Mesendoderm (in vitro differentiated cells): ENCODE measurements at regions not wholly inside any gene's neighbourhood (a gene's known extent, or its start where the extent isn't known, plus 50 kb on each side); places are given as distances from the start of the nearest gene placed in this dataset.

Experiments used
- DNase-seq: peaks from one replicate; pipeline ENCODE4 v3.0.0; 2013
- H2AK5ac ChIP-seq: 2 replicates; pipeline ENCODE4 v1.6.1; 2013; ENCODE audit warnings: low read length, inconsistent platforms
- H2BK120ac ChIP-seq: 2 replicates; pipeline ENCODE4 v1.6.1; 2013; ENCODE audit warnings: low read depth, mild to moderate bottlenecking, low read length, moderate library complexity, mixed read lengths
- H2BK15ac ChIP-seq: replicated peaks from 2 replicates; pipeline ENCODE4 v1.6.1; 2013; ENCODE audit warnings: low read depth, mild to moderate bottlenecking, moderate library complexity
- H2BK5ac ChIP-seq: 2 replicates; pipeline ENCODE4 v1.6.1; 2013; ENCODE audit warnings: low read length, inconsistent platforms
- H3K18ac ChIP-seq: 2 replicates; pipeline ENCODE4 v1.6.1; 2013; ENCODE audit warnings: mild to moderate bottlenecking, low read length, mixed read lengths
- H3K23ac ChIP-seq: one replicate; pipeline ENCODE4 v1.6.1; 2013; ENCODE audit warnings: low read length
- H3K27ac ChIP-seq: 2 replicates; pipeline ENCODE4 v1.5.1; 2013; ENCODE audit warnings: low read depth, mild to moderate bottlenecking, inconsistent platforms, low read length, moderate library complexity
- H3K27me3 ChIP-seq: 2 replicates; pipeline ENCODE4 v1.6.1; 2013; ENCODE audit warnings: low read length, control low read depth, mild to moderate bottlenecking, inconsistent platforms; ENCODE audit not compliant: insufficient read depth, poor library complexity
- H3K36me3 ChIP-seq: 2 replicates; pipeline ENCODE4 v1.6.1; 2013; ENCODE audit warnings: low read length, inconsistent platforms; ENCODE audit not compliant: control insufficient read depth, insufficient read depth
- H3K4ac ChIP-seq: one replicate; pipeline ENCODE4 v1.6.1; 2013; ENCODE audit warnings: low read depth, mild to moderate bottlenecking, low read length, moderate library complexity
- H3K4me1 ChIP-seq: 2 replicates; pipeline ENCODE4 v1.6.1; 2013; ENCODE audit warnings: low read depth, low read length, inconsistent platforms; ENCODE audit not compliant: control insufficient read depth
- H3K4me2 ChIP-seq: 2 replicates; pipeline ENCODE4 v1.6.1; 2013; ENCODE audit warnings: low read length
- H3K4me3 ChIP-seq: 2 replicates; pipeline ENCODE4 v1.5.1; 2013; ENCODE audit warnings: mild to moderate bottlenecking, low read length
- H3K56ac ChIP-seq: one replicate; pipeline ENCODE4 v1.6.1; 2013; ENCODE audit warnings: low read length
- H3K79me1 ChIP-seq: 2 replicates; pipeline ENCODE4 v1.6.1; 2013; ENCODE audit warnings: low read length, inconsistent platforms
- H3K79me2 ChIP-seq: 2 replicates; pipeline ENCODE4 v1.6.1; 2013; ENCODE audit warnings: mild to moderate bottlenecking, low read length; ENCODE audit not compliant: control insufficient read depth, insufficient read depth
- H3K9ac ChIP-seq: 2 replicates; pipeline ENCODE4 v1.6.1; 2013; ENCODE audit warnings: low read length, inconsistent platforms
- H4K5ac ChIP-seq: one replicate; pipeline ENCODE4 v1.6.1; 2013; ENCODE audit warnings: low read length
- H4K8ac ChIP-seq: one replicate; pipeline ENCODE4 v1.6.1; 2013; ENCODE audit warnings: low read depth, mild to moderate bottlenecking, control low read depth, low read length, moderate library complexity
- WGBS: extraction: QIAGEN DNeasy Blood & Tissue Kit; methylation state at CpG from one replicate; pipeline ENCODE4 v1.1.7; 2013; ENCODE audit warnings: low lambda C conversion rate, missing lambda C conversion rate; ENCODE audit not compliant: insufficient coverage; ENCODE audit errors: extremely low coverage; 5-methylcytosine and 5-hydroxymethylcytosine counted together

DNA sequence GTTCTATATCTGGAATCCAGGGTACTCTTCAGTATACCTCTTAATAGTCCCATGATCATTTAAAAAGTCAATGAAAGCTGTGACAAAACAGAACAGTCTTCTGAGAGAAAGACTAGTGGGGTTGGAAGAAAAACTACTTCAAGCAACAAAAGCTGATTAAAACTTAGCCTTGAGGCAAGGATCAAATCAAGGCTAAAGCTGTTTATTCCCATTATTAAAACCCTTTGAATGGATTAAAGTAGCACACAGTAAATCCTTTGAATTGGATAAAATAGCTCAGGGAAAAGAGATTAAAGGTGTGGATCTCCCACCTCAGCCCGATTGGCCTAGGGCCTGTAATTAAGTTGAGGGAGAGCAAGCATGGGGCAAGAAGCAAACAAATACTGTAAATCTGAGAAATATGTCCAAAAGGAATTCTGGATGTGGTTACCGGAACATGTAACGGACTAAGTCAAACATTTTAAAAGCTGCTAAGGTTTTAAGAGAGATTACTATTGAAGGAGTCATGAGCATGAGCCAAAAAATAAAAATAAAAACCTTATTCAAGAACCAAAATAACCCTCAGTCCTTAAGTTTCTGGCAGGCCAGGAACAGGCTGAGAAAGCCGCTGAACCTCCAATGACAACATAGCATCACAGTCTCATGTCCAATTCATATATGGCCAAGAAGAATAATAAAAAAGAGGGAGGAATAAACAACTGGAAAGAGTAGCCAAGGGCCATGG, 257.3 kb upstream of the NEIL3 start:
- Histone ChIP-seq H3K4me1 (no peaks in the 10 kb centered on the region), H4K5ac (no peak overlapping the region), H3K27me3 (no peaks in the 10 kb centered on the region), H2BK120ac (no peak overlapping the region), H2BK5ac (no peak overlapping the region), H3K18ac (no peak overlapping the region), H3K4ac (no peak overlapping the region), H3K27ac (no peak overlapping the region), H3K4me2 (no peak overlapping the region), H3K56ac (no peak overlapping the region), H2AK5ac (no peak overlapping the region), H2BK15ac (no peak overlapping the region), H3K9ac (no peak overlapping the region), H3K36me3 (no peaks in the 10 kb centered on the region), H3K4me3 (no peak overlapping the region), H3K23ac (no peak overlapping the region), H3K79me2 (no peaks in the 10 kb centered on the region), H3K79me1 (no peaks in the 10 kb centered on the region), H4K8ac (no peak overlapping the region)
- DNase-seq, result no peak
- WGBS, result no CpG with 5 or more reads among the region's 4 CpGs

DNA sequence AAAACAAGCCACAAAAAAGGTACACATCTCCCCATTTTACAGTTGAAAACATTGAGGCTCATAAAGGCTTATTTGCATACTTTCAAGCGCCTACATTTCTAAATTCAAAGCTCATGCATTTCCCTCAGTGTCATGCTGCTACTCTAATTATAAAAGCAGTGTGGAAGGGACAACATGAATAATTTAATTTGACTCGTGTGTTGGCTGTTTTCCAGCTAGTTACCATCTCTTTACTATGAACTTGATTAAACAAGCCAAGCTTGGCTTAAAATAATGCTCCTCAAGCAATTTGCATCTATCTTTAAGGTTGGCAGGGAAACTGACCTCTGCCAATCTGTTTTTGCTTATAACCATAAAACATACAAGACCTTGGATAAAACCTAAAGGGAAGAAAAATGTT, 252.5 kb upstream of the NEIL3 start:
- H3K23ac ChIP-seq, result no peak overlapping the region
- H4K5ac ChIP-seq, result no peak overlapping the region
- no peak overlapping the region for H2BK15ac ChIP-seq
- H3K36me3 ChIP-seq, result no peaks in the 10 kb centered on the region
- no peaks in the 10 kb centered on the region for H3K79me2 ChIP-seq
- no peak overlapping the region for H3K9ac ChIP-seq
- no peak overlapping the region for H3K4me2 ChIP-seq
- H3K18ac ChIP-seq, result no peak overlapping the region
- no peak overlapping the region for H2BK120ac ChIP-seq
- no CpG with 5 or more reads among the region's 2 CpGs for WGBS
- H4K8ac ChIP-seq, result no peak overlapping the region
- no peak overlapping the region for H3K4me3 ChIP-seq
- H3K56ac ChIP-seq, result no peak overlapping the region
- no peak for DNase-seq
- H3K4ac ChIP-seq, result no peak overlapping the region
- H3K4me1 ChIP-seq, result no peaks in the 10 kb centered on the region
- no peak overlapping the region for H3K27ac ChIP-seq
- H3K27me3 ChIP-seq, result no peaks in the 10 kb centered on the region
- H2BK5ac ChIP-seq, result no peak overlapping the region
- no peak overlapping the region for H2AK5ac ChIP-seq
- no peaks in the 10 kb centered on the region for H3K79me1 ChIP-seq

DNA sequence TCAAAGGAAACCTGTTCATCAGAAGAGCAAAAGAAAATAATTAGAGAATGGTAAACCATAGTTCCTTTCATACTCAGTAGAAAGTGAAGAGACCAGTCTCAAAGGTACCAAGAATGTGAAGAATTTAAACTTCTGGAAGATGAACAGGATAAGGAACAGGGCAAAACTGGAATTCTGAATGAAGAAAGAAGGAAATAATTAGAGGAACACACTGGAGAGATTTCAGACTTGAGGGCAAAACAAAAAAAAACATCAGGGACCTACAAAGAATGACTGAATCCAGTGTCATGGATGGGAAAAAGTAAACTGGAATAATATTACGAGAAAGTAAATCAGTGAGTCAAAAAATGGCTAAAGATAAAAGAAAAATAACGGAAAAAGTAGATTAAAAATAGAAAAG, 245.6 kb upstream of the NEIL3 start:
- H3K4ac ChIP-seq, result no peak overlapping the region
- no peak overlapping the region for H3K18ac ChIP-seq
- H3K36me3 ChIP-seq, result no peaks in the 10 kb centered on the region
- H3K79me1 ChIP-seq, result no peaks in the 10 kb centered on the region
- no peaks in the 10 kb centered on the region for H3K79me2 ChIP-seq
- H3K4me2 ChIP-seq, result no peak overlapping the region
- no peak overlapping the region for H3K4me3 ChIP-seq
- WGBS, result 100% methylated on average over 2 of the region's 2 CpGs
- no peak overlapping the region for H2BK5ac ChIP-seq
- H3K56ac ChIP-seq, result no peak overlapping the region
- H2AK5ac ChIP-seq, result no peak overlapping the region
- H3K9ac ChIP-seq, result no peak overlapping the region
- H2BK15ac ChIP-seq, result no peak overlapping the region
- no peak overlapping the region for H4K5ac ChIP-seq
- no peak overlapping the region for H4K8ac ChIP-seq
- no peaks in the 10 kb centered on the region for H3K4me1 ChIP-seq
- no peaks in the 10 kb centered on the region for H3K27me3 ChIP-seq
- no peak overlapping the region for H3K23ac ChIP-seq
- H2BK120ac ChIP-seq, result no peak overlapping the region
- no peak for DNase-seq
- no peak overlapping the region for H3K27ac ChIP-seq

DNA sequence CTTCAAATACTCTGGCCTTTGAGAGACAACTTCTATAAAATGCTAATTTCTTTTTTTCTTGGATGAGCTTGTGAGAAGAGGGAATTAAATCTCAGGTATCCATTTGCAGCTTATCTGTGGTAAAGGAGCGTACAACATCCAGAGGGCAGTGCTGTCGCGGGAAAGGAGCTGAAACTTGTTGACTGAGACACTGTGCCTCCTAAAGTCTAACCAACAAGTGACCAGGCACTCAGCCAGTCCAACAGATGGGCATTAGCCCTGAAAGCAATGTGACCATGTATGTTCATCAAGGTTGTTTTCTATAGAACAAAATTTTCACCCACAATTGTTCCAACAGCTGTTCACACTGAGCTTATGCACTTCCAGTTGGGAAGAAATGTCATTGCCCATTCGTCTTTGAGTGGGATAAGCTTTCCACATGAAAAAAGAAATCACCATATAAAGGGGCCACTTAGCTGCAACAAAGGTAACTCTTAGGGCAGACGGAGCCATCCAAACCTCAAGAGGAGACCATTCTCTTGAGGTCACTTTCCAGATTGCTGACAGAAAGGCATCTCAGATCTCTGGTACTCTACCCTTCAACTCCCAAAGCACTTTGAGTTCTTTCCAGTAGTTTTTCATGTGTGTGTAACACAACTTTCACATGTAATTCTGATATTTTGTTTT, 244.8 kb upstream of the NEIL3 start:
- no peak overlapping the region for H2BK5ac ChIP-seq
- no peak overlapping the region for H4K5ac ChIP-seq
- WGBS, result no CpG with 5 or more reads among the region's 5 CpGs
- no peak overlapping the region for H3K27ac ChIP-seq
- H3K79me2 ChIP-seq, result no peaks in the 10 kb centered on the region
- H3K4me1 ChIP-seq, result no peaks in the 10 kb centered on the region
- no peak overlapping the region for H3K4me3 ChIP-seq
- DNase-seq, result peak; percentile 13
- no peak overlapping the region for H3K18ac ChIP-seq
- H3K4me2 ChIP-seq, result no peak overlapping the region
- no peaks in the 10 kb centered on the region for H3K27me3 ChIP-seq
- no peak overlapping the region for H3K23ac ChIP-seq
- no peak overlapping the region for H3K9ac ChIP-seq
- H2BK120ac ChIP-seq, result no peak overlapping the region
- no peak overlapping the region for H2BK15ac ChIP-seq
- H3K79me1 ChIP-seq, result no peaks in the 10 kb centered on the region
- H3K56ac ChIP-seq, result no peak overlapping the region
- no peak overlapping the region for H4K8ac ChIP-seq
- H3K4ac ChIP-seq, result no peak overlapping the region
- H3K36me3 ChIP-seq, result no peaks in the 10 kb centered on the region
- H2AK5ac ChIP-seq, result no peak overlapping the region

DNA sequence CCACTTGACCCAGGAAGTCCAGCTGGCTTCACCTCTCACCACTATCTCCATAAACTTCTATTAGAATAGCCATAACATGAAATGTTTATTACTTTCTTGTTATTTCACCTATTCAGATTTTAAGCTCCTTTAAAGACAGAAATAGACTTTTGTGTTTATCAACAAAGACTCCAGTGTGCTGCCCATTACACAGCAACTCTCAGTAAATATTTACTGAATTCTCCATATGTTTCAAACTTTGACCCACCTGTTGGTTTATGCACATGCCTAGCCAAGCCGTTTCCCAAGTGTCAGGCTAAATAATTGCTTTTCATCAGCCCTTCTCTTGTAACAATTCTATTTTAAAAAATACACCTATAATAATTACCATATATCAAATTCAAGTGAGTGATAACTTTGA, 242.9 kb upstream of the NEIL3 start:
- Histone ChIP-seq H3K36me3 (no peaks in the 10 kb centered on the region), H3K79me2 (no peaks in the 10 kb centered on the region), H3K56ac (no peak overlapping the region), H2BK5ac (no peak overlapping the region), H3K4me3 (no peak overlapping the region), H4K5ac (no peak overlapping the region), H3K4ac (no peak overlapping the region), H2BK120ac (no peak overlapping the region), H2AK5ac (no peak overlapping the region), H3K9ac (no peak overlapping the region), H3K27me3 (no peaks in the 10 kb centered on the region), H3K18ac (no peak overlapping the region), H3K23ac (no peak overlapping the region), H2BK15ac (no peak overlapping the region), H3K27ac (no peak overlapping the region), H3K79me1 (no peaks in the 10 kb centered on the region), H4K8ac (no peak overlapping the region), H3K4me2 (no peak overlapping the region), H3K4me1 (no peaks in the 10 kb centered on the region)
- no CpG with 5 or more reads among the region's 1 CpG for WGBS
- DNase-seq, result no peak
